Choroid plexus epithelial cell (primary cell): ENCODE measurements at regions not wholly inside any gene's neighbourhood (a gene's known extent, or its start where the extent isn't known, plus 50 kb on each side); places are given as distances from the start of the nearest gene placed in this dataset.

Source experiments
- DNase-seq: peaks from one replicate; pipeline ENCODE4 v3.0.0-alpha.2; 2010; ENCODE audit warnings: low read depth
- H3K4me3 ChIP-seq: 2 replicates; pipeline ENCODE4 v1.5.1; 2011; ENCODE audit warnings: low read depth, mild to moderate bottlenecking, control low read depth, low read length, moderate library complexity
- TF ChIP-seq, protein P1 (sequence below): conservative IDR thresholded peaks from 2 replicates; pipeline ENCODE4 v1.5.1; 2011; ENCODE audit warnings: low read depth, mild to moderate bottlenecking, control low read depth, inconsistent platforms, low read length, moderate library complexity

DNA sequence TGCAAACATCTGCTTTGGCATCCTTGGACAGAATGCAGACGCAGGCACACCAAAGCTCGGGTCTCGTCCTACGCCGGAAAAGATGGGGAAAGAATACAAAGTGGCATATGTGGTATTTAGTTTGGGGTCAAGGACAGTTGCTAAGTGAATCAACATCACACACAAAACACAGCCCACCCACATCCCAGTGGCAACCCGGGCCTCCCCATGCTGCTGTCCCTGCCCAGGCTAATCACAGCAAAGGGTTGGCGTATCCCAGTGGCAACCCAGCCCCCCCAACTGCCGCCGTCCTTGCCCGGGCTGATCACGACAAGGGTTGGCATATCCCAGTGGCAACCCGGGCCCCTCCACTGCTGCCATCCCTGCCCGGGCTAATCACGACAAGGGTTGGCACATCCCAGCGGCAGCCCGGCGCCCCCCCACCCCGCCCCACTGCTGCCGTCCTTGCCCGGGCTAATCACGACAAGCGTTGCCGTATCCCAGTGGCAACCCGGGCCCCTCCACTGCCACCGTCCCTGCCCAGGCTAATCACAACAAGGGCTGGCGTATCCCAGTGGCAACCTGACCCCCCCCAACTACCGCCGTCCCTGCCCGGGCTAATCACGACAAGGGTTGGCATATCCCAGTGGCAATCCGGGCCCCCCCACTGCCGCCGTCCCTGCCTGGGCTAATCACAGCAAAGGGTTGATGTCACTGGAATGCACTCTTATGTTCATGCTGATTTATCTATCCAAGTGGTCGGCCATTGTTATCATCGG is 167.8 kb upstream of the SOX1 start:
- no peak overlapping the region for H3K4me3 ChIP-seq
- no peak for DNase-seq
- TF ChIP-seq, protein P1, sequence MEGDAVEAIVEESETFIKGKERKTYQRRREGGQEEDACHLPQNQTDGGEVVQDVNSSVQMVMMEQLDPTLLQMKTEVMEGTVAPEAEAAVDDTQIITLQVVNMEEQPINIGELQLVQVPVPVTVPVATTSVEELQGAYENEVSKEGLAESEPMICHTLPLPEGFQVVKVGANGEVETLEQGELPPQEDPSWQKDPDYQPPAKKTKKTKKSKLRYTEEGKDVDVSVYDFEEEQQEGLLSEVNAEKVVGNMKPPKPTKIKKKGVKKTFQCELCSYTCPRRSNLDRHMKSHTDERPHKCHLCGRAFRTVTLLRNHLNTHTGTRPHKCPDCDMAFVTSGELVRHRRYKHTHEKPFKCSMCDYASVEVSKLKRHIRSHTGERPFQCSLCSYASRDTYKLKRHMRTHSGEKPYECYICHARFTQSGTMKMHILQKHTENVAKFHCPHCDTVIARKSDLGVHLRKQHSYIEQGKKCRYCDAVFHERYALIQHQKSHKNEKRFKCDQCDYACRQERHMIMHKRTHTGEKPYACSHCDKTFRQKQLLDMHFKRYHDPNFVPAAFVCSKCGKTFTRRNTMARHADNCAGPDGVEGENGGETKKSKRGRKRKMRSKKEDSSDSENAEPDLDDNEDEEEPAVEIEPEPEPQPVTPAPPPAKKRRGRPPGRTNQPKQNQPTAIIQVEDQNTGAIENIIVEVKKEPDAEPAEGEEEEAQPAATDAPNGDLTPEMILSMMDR: no peak

DNA sequence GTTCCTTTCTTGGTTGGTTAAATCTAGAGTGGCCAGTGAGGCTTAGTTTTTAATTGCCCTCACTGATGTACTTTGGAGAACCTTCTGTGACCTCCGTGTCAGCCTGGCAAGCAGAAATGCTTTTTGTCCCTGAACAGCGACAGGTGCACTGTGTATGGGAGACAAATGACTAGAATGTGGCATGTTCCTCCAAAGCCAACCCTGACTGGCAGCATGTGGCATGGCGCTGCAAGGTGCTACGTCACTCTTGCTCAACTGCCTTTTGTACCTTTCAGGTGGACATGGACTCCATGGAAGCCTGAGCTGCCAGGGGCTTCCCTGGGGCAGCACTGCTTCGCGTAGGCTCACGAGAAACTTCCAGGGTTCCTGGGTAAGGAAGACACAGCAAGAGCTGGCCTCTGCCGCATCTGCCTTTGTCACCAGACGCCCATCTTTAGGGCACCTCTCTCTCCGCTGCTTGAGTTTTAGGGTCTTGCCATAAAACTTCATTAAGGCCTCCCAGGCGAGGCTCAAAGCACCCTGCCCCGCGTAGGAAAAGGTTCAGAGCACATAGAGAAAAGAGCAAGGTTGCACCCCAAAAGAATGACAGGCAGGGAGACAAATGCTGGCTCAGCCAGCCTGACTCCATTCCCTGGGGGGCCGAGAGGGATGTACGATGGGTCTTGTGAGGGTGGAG is 167.1 kb upstream of the SOX1 start:
- TF ChIP-seq, protein P1: no peak
- no peak overlapping the region for H3K4me3 ChIP-seq
- DNase-seq: no peak

DNA sequence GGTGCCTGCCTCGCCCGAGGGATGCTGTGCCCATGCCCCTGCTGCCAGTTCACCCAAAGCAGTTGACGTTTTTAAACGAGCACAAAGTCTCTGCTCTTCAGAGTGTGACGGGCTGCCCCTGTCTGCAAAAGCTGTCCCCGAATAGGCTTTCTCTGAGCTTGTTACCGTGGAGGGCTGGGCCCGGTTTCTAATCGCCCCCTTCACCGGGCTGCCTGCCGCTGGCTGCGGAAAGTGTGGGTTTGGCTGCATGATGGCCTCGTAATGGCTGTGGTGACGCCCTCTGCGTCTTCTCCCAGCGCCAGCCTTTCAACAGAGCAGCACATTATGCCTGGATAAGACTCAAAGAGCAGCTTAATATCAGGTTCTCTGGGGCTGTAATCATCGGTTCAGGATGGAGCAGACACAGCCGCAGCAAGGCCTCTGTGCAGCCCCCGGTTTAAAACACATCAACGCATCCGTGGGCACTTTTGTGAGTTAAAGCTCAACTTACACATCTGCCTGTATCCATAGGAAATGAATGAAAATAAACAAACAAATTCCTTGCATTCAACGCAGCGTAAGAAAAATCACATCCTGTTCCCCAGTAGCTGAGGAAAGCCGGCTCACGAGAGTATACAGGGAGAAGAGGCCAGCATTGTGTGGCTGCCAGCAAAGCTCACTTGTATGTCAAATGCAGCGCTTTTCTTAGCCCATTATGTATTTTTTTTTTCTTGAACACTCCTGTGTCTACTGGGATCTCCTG is 166.4 kb upstream of the SOX1 start:
- no peak overlapping the region for H3K4me3 ChIP-seq
- TF ChIP-seq, protein P1: no peak
- DNase-seq: no peak

DNA sequence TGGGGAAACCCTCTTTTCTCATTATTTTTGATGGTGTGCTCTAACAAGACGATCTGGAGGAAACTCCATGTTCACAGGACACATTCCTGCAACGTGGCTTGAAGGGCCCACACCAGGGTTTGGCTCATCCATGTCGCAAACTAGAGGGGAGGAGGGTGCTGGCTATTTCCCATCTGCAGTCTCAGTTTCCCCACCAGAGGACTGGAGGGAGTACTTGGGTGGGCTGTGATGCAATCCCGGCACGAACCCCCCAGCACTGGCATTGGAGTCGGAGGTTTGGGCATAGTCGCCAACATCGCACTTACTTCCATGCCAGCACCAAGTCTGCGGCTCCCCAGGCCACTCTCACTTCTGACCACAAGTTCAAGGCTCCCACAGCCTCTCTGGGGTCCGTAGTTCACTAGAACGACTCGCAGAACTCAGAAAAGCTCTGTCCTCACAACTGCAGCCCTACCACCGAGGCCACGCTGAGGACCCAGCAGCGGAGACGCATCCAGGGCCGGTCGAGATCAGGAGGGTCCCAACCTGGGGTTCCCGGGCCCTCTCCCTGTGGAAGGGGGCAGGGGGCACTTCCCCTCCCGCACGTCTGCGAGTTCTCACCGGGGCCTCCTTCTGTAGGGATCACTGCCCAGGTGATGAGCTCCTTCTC is 165.6 kb upstream of the SOX1 start:
- H3K4me3 ChIP-seq: no peak overlapping the region
- no peak for DNase-seq
- TF ChIP-seq, protein P1: no peak

DNA sequence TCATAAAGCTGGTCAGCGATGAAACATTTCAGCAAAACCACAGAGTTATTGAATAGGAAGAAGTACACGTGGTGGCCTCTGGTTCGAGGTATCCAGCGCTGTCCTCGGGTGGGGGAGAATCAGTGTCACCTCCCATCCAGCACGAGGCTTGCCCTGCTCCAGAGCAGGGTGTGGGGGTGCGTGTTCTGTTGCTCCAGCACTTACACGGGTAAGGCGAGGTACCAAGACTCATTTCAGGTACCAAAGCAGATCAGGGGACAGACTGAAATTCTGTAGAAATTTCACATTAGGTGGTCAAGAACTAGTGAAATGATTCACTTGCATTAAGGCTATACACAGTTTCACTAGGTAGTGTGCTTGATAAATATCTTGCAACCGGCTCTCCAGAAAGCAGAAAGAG is 164.2 kb upstream of the SOX1 start:
- no peak overlapping the region for H3K4me3 ChIP-seq
- TF ChIP-seq, protein P1: no peak
- DNase-seq: no peak

DNA sequence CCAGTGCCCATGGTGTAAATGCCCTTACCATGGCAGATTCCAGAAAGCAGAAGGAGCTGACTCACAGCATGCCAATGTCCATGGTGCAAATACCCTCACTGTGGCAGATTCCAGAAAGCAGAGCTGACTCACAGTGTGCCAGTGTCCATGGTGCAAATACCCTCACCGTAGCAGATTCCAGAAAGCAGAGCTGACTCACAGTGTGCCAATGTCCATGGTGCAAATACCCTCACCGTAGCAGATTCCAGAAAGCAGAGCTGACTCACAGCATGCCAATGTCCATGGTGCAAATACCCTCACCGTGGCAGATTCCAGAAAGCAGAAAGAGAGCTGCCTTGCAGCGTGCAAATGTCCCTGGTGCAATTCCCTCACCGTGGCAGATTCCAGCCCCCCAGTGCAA is 163.8 kb upstream of the SOX1 start:
- TF ChIP-seq, protein P1: no peak
- no peak for DNase-seq
- no peak overlapping the region for H3K4me3 ChIP-seq
